ENCODE measurements at regions not wholly inside any gene's neighbourhood (a gene's known extent, or its start where the extent isn't known, plus 50 kb on each side); places are given as distances from the start of the nearest gene placed in this dataset.

GRCh38 chr2:129735576-129735975 lies 243.9 kb upstream of the RAB6C start:
- TF ChIP-seq, protein P1, sequence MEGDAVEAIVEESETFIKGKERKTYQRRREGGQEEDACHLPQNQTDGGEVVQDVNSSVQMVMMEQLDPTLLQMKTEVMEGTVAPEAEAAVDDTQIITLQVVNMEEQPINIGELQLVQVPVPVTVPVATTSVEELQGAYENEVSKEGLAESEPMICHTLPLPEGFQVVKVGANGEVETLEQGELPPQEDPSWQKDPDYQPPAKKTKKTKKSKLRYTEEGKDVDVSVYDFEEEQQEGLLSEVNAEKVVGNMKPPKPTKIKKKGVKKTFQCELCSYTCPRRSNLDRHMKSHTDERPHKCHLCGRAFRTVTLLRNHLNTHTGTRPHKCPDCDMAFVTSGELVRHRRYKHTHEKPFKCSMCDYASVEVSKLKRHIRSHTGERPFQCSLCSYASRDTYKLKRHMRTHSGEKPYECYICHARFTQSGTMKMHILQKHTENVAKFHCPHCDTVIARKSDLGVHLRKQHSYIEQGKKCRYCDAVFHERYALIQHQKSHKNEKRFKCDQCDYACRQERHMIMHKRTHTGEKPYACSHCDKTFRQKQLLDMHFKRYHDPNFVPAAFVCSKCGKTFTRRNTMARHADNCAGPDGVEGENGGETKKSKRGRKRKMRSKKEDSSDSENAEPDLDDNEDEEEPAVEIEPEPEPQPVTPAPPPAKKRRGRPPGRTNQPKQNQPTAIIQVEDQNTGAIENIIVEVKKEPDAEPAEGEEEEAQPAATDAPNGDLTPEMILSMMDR (IDR thresholded peaks at IDR 0.05; ENCODE audit: insufficient read depth, low read length), result no peak
- no peak for DNase-seq (ENCODE audit: low read depth)
- H3K4me3 ChIP-seq (ENCODE audit: low read depth, low read length), result no peak overlapping the region

DNA sequence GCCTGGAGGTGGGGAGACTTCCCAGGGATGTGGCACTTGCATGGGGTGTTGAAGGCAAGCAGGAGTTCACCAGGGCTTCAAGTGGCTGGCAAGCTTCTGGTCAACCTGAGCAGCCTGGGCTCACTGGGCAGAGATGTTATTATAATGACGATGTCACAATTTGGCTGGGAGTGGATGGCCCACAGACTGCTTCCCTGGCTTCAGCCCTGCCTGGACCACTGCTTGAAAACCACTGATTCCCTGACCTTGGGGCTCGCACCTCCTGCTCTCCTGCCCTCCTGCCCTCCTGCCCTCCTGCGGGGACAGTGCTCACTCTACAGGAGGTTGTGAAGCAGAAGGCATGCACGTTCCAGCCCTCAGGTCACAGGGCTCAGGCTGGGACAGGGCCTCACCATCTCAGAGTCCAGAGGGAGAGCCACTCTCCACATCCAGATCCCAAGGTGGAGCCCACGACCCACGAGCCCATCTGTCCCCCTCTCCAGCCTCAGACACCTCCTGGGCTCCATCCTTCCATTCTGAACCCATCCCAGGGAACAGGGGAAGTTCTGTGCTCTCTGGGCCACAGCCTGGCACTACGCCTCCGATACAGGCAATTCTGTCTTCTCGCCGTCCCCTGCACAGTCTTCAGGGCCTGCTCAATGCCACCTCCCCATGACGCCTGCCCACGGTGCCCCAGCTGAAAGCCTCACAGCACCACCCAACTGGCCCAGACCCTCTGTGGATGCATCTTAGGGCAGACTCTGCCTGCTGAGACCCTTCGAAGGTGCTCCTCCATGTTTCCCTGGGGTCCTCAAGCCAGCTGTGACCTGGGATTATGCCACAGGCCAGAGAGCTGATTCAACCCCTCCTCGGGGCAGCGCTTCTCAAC lies 241.6 kb upstream of the RAB6C start:
- TF ChIP-seq, protein P1 (IDR thresholded peaks at IDR 0.05; ENCODE audit: insufficient read depth, low read length), result no peak
- no peak for DNase-seq (ENCODE audit: low read depth)
- no peak overlapping the region for H3K4me3 ChIP-seq (ENCODE audit: low read depth, low read length)

DNA sequence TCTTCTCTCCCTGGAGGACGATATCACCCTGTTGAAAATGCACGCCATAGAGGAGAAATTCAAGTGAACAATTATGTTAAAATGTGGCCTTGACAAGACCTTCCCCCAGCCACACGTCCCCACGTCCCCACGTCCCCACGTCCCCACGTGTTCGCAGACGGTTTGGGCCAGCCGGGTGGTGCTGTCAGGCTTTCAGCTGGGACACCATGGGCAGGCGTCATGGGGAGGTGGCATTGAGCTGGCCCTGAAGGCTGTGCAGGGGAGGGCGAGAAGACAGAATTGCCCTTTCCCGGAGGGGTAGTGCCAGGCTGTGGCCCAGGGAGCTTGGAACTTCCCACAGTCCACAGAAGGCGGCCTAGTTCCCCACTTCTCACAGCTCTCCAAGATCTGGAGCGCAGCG lies 240.7 kb upstream of the RAB6C start:
- H3K4me3 ChIP-seq (ENCODE audit: low read depth, low read length), result no peak overlapping the region
- TF ChIP-seq, protein P1 (IDR thresholded peaks at IDR 0.05; ENCODE audit: insufficient read depth, low read length), result no peak
- no peak for DNase-seq (ENCODE audit: low read depth)

GRCh38 chr2:129740504-129740903 lies 239.0 kb upstream of the RAB6C start:
- no peak for DNase-seq (ENCODE audit: low read depth)
- TF ChIP-seq, protein P1 (IDR thresholded peaks at IDR 0.05; ENCODE audit: insufficient read depth, low read length), result no peak
- H3K4me3 ChIP-seq (ENCODE audit: low read depth, low read length), result no peak overlapping the region

- H3K4me3 ChIP-seq (ENCODE audit: low read depth, low read length), result no peak overlapping the region
- TF ChIP-seq, protein P1 (IDR thresholded peaks at IDR 0.05; ENCODE audit: insufficient read depth, low read length), result no peak
- no peak for DNase-seq (ENCODE audit: low read depth)
Observed at GRCh38 chr2:129741165-129741564, 238.3 kb upstream of the RAB6C start.

DNA sequence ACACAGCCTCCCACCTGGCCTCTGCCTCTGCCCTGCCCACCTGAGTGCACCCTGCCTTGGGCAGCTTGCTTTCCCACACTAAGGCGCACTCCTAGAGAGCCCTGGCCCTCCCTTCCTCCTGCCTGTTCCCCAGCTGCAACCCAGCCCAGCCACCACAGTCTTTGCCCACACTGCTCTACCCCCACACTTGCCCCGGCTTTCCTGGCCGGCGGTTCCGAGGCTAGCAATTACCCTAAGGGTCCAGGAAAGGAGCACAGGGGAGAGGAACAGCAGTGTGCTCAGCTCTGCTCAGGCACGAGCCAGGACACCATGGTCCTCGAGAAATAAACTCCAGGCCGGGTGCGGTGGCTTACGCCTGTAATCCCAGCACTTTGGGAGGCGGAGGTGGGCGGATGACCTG lies 237.8 kb upstream of the RAB6C start:
- DNase-seq (ENCODE audit: low read depth), result no peak
- no peak overlapping the region for H3K4me3 ChIP-seq (ENCODE audit: low read depth, low read length)
- TF ChIP-seq, protein P1 (IDR thresholded peaks at IDR 0.05; ENCODE audit: insufficient read depth, low read length), result no peak

Data from fibroblast of the aortic adventitia (primary cell).